HG02798 (cell line): ENCODE measurements at regions not wholly inside any gene's neighbourhood (a gene's known extent, or its start where the extent isn't known, plus 50 kb on each side); places are given as distances from the start of the nearest gene placed in this dataset.
"Not testable (repeated sequence)": the region's sequence is repeated elsewhere in the genome, so short reads cannot be mapped to it uniquely, and the experiment has no call there.

Experiments
- ATAC-seq: cut with Tn5 transposase; IDR thresholded peaks from one replicate; pipeline ENCODE4 v1.9.1; 2021; ENCODE audit warnings: mild to moderate bottlenecking; ENCODE audit not compliant: unreplicated experiment, poor library complexity

DNA sequence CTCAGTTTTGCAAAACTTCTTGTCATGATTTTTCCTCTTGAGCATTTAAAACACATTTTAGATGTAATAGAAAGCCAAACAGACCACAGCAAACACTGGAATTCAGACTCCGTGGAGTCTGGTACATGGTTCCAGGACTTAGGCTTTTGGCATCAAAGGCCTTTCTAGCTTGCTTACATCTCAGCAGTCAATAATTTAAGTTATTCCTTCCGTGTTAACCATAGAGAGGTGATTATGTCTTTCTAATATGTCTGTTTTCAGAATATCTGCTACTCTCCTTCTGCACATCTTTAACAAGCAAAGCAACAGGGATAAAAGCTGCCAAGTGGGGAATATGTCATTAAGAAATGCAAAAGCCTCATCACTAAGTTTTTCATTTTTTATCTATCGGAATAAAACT lies 171.7 kb upstream of the CRBN start:
- ATAC-seq, result no peak

- not testable (repeated sequence) for ATAC-seq
Measured at GRCh38 chr3:3347056-3347455, 167.6 kb upstream of the CRBN start.

DNA sequence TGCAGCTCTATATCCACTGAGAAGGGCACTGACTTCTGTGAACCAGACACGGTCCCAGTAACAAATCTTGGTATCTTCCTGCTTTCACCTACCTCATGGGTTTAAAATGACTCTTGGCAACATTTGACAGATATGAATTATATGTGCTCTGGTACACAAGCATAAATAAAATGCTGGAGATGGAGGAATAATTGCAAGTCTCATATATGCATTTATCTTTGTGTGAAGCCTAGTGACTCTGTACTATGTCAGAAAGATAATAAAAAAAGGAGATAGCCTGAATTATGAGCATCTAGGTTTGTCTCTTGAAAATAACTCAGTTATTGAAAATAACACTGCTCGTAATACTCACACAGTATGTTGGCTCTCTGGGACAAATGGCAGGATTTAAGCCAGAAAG lies 167.1 kb upstream of the CRBN start:
- no peak for ATAC-seq

DNA sequence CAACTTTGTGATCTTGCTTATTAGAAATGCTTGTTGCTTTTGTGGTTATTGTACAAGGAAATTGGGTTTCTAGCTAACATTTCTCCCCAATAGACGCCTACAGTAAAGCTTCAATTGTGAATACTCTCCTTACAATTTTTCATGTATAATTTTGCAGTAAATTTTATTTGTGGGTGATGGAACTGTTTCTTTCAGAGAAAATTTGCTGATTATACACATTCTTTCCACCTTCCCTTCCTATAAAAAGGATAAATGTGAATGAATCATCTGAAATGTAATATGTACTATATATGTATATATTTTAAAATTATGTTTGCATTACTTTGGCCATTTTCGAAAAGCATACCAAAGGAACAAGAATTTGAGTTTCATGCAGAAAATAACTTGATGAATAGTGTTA lies 162.7 kb upstream of the CRBN start:
- ATAC-seq, result no peak

- ATAC-seq, result no peak
Measured at GRCh38 chr3:3340965-3341895, 161.7 kb upstream of the CRBN start.

GRCh38 chr3:3340526-3340925 lies 161.0 kb upstream of the CRBN start:
- no peak for ATAC-seq

DNA sequence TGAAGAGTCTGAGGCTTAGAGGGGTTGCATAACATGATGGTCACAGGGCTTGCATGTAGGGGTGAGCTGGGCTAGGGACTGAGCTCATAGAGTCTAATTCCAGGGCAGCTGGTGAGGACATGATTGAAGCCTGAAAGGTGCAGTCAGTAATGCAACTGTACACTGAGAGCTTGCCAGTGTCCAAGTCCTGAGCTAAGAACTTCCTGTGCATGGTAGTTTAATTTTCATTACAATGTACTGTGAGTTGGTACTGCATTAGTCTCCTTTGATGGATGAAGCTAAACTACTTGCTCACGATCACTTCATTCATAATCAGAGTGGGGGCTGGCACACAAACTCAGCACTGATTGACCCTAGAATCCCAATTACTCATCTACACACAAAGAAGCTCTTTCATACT lies 156.4 kb upstream of the CRBN start:
- ATAC-seq, result no peak

GRCh38 chr3:3334491-3334890 lies 155.0 kb upstream of the CRBN start:
- ATAC-seq, result no peak

DNA sequence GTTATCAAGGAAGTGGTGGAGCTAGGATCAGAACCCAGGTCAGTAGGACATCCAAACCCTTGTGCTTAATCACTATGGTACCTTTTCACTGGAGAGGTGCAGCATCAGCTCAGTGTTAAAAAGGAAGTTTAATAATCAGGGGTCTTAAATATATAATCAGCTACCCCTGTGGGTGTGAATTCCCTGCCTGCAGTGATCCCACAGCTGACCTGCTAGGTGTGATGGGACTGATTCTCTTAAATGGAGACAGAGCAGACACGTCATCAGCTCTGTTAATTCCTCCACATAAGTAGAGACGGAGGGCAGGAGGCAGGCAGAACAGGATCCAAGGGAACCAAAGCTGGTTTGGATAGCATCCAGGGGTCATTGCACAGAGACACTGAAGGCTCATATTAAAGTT lies 154.1 kb upstream of the CRBN start:
- ATAC-seq, result no peak

DNA sequence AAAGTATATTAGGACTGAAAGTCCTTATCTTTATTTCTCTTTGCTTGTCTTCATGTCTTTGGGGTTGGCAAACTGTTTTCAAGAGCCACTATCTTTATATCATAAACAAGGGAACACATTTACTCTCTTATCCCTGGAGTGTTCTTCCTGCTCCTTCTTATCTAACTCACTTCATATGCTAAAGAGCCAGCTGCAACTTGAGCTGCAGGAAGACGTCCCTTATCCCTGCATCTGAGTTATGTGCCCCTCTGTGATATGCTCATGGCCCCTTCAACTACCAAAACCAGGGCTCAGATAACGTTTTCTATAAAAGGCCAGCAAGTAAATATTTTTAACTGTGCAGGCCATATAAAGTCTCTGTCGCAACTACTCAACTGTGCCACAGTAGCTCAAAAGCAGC lies 137.0 kb upstream of the CRBN start:
- ATAC-seq, result no peak

GRCh38 chr3:3315846-3316245 lies 136.4 kb upstream of the CRBN start:
- ATAC-seq, result no peak

DNA sequence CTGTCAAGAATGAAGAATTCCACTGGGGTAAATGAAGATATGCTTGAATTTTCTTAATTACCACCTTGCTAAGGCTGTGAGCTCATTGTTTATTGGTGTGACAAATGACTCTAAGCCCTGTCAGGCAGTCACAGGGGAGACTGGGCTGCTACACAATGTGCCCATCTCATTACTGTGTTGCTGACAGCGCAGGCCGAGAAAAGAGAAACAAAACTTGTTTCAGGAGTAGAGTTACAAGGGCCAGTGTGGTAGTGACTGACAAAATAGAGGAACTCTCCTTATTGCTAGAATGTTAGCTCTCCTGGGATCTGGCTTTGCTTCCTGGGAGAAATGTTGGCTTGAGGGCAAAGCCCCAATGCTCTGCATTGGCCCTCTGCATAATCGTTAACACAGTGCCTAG lies 130.4 kb upstream of the CRBN start:
- no peak for ATAC-seq

DNA sequence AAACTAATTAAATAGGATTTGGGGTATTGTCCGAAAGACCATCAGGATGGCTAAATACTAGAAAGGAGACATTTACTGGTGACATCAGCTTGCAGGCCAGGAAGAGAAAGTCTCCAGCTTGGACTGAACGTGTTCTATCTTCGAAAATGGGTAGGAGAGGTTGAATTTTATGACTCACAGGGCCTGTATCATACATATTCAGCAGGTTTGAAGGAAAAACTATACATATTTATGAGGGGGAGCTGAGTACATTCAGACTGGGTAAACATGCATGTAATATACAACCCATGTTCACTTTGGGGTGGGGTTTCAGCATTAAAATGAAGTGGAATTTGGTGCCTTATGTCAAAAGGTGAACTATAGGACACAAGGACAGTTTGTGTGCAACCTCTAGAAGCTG lies 129.3 kb upstream of the CRBN start:
- ATAC-seq, result no peak

DNA sequence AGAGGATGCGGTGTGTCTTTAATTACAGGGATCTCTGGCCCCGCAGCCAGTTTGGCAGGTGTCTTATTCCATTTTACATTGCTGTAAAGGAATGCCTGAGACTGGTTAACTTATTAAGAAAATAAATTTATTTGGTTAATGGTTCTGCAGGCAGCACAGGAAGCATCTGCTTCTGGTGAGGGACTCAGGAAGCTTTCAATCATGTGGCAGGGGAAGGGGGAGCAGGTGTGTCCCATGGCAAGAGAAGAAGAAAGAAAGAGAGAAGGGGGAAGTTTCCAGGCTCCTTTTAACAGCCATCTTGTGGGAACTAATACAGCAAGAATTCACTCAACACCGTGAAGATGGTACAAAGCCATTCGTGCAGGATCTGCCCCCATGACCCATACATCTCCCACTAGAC lies 128.0 kb upstream of the CRBN start:
- ATAC-seq, result no peak

DNA sequence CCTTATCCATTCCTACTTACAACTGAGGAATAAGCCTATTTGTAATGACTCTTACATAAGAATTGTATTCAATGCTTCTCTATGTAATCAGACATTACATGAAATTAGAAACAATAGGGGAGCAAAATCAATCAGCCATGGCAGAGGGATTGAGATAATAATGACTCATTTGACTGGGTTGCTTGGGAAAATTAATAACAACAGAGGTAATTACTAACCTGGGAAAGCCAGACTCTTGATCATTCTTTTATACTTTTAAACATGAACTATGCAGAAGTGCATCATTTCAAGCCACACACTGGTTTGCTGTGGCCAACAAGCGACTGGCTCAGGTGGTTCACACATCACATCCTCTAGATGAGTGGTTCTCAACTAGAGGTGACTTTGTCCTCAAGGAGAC lies 126.3 kb upstream of the CRBN start:
- no peak for ATAC-seq

GRCh38 chr3:3305084-3305483 lies 125.6 kb upstream of the CRBN start:
- no peak for ATAC-seq

- no peak for ATAC-seq
Measured at GRCh38 chr3:3303636-3304035, 124.1 kb upstream of the CRBN start.

DNA sequence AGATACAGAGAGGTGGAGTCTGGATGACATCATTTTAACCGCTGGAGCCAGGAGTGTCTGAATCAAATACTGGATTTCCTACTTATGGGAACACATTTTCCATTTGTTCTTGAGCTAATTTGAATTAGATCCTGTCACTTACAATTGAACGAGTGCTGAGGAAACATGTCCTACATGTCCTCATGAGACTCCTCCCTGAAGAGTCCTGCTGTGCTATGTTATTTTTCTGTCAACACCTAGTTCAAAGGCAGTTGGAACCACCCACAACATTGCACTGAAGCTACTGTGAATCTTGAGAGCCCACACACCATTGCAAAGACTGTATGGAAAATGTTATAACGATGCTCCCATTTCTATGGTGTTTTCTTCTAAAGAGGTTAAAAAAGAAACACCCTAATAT lies 123.5 kb upstream of the CRBN start:
- ATAC-seq, result no peak

DNA sequence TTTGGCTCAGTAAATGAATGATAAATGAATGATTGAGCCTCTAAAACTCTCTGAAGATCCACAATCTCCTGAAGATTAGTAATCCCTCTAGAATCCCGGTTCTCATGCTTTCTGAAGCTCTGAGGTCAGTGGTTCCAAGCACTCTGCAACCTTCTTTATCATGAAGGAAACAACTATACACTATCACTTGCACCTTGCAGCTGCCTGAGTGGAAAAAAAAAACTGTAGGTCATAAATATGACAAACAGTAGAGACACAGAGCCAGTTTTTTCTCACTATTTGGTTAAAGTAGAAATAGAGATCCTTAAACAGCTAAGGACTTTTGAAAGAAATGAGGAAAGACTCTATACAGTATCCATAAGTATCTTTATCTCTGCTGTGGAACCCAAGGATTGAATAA lies 122.0 kb upstream of the CRBN start:
- no peak for ATAC-seq

DNA sequence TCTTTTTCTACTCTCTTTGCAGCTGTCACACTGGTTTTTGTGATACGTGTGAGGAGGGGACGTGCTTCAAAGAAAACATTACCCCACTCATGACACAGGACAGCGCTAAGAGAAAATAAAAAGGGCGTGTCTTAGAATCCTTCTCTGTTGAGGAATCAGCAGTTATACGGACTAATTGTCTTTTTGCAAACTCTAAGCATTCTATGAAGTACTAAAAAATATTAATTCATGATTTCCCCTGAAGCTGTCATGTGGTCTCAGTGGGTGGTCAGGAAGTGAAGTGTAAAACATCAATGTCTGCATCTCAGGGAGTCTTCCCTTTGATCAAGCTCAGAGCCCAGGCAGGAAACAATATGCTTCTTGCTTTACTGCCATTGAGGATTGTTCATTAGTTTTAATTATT lies 117.5 kb upstream of the CRBN start:
- ATAC-seq, result no peak

DNA sequence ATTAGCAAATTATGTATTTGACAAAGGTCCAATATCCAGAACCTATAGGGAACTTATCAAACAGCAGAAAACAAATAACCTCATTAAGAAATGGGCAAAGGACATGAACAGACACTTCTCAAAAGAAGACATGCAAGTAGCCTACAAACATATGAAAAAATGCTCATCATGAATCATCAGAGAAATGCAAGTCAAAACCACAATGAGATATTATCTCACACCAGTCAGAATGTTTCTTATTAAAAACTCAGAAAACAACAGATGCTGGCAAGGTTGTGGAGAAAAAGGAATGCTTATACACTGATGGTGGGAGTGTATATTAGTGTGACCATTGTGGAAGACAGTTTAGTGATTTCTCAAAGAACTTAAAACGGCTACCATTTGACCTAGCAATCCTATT lies 116.1 kb upstream of the CRBN start:
- ATAC-seq, result no peak

GRCh38 chr3:3291756-3292283 lies 112.3 kb upstream of the CRBN start:
- not testable (repeated sequence) for ATAC-seq
